Endothelial cell (in vitro differentiated cells): ENCODE measurements at regions not wholly inside any gene's neighbourhood (a gene's known extent, or its start where the extent isn't known, plus 50 kb on each side); places are given as distances from the start of the nearest gene placed in this dataset.

Experiments
- DNase-seq: peaks from one replicate; pipeline ENCODE4 v3.0.0; 2021; ENCODE audit warnings: low spot score
- H3K27ac Mint-ChIP-seq: one replicate; pipeline ENCODE4 v1.8.0; 2021; ENCODE audit warnings: mixed read lengths, inconsistent platforms; ENCODE audit not compliant: unreplicated experiment
- H3K27me3 Mint-ChIP-seq: one replicate; pipeline ENCODE4 v1.8.0; 2021; ENCODE audit warnings: mild to moderate bottlenecking, moderate library complexity, mixed read lengths, inconsistent platforms; ENCODE audit not compliant: unreplicated experiment
- H3K36me3 Mint-ChIP-seq: one replicate; pipeline ENCODE4 v1.8.0; 2021; ENCODE audit warnings: mild to moderate bottlenecking, low read depth, mixed read lengths, inconsistent platforms; ENCODE audit not compliant: unreplicated experiment
- H3K4me1 Mint-ChIP-seq: one replicate; pipeline ENCODE4 v1.8.0; 2021; ENCODE audit warnings: mild to moderate bottlenecking, mixed read lengths, inconsistent platforms; ENCODE audit not compliant: unreplicated experiment
- H3K4me3 Mint-ChIP-seq: one replicate; pipeline ENCODE4 v1.8.0; 2021; ENCODE audit warnings: mild to moderate bottlenecking, mixed read lengths, inconsistent platforms; ENCODE audit not compliant: unreplicated experiment
- H3K9me3 Mint-ChIP-seq: one replicate; pipeline ENCODE4 v1.8.0; 2021; ENCODE audit warnings: mixed read lengths, inconsistent platforms; ENCODE audit not compliant: unreplicated experiment
- TF ChIP-seq, protein P1 (sequence below): fragments of 200-600 bp; sonication (generic); IDR thresholded peaks from one replicate; pipeline ENCODE4 v1.5.0; 2021; ENCODE audit warnings: antibody characterized with exemption; ENCODE audit not compliant: unreplicated experiment

GRCh38 chr12:46472893-46473633 lies 100.5 kb upstream of the SLC38A2 start:
- Mint-ChIP-seq H3K4me3 (no peak overlapping the region), H3K9me3 (no peaks in the 10 kb centered on the region), H3K4me1 (peaks cover 5% of the 10 kb centered on the region), H3K27me3 (no peaks in the 10 kb centered on the region), H3K27ac (no peak overlapping the region), H3K36me3 (no peaks in the 10 kb centered on the region)
- no peak for DNase-seq
- TF ChIP-seq, protein P1, sequence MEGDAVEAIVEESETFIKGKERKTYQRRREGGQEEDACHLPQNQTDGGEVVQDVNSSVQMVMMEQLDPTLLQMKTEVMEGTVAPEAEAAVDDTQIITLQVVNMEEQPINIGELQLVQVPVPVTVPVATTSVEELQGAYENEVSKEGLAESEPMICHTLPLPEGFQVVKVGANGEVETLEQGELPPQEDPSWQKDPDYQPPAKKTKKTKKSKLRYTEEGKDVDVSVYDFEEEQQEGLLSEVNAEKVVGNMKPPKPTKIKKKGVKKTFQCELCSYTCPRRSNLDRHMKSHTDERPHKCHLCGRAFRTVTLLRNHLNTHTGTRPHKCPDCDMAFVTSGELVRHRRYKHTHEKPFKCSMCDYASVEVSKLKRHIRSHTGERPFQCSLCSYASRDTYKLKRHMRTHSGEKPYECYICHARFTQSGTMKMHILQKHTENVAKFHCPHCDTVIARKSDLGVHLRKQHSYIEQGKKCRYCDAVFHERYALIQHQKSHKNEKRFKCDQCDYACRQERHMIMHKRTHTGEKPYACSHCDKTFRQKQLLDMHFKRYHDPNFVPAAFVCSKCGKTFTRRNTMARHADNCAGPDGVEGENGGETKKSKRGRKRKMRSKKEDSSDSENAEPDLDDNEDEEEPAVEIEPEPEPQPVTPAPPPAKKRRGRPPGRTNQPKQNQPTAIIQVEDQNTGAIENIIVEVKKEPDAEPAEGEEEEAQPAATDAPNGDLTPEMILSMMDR = no peak

GRCh38 chr12:46472144-46472705 lies 99.7 kb upstream of the SLC38A2 start:
- no peak for DNase-seq
- TF ChIP-seq, protein P1 = no peak

GRCh38 chr12:46471404-46471803 lies 98.8 kb upstream of the SLC38A2 start:
- DNase-seq = no peak
- Mint-ChIP-seq H3K27ac (no peak overlapping the region), H3K36me3 (peaks cover 2% of the 10 kb centered on the region), H3K4me3 (no peak overlapping the region), H3K4me1 (peaks cover 9% of the 10 kb centered on the region), H3K9me3 (no peaks in the 10 kb centered on the region), H3K27me3 (no peaks in the 10 kb centered on the region)
- TF ChIP-seq, protein P1 = no peak

More at GRCh38 chr12:46472144-46472705, 99.7 kb upstream of the SLC38A2 start:
- Mint-ChIP-seq H3K4me3 (no peak overlapping the region), H3K9me3 (no peaks in the 10 kb centered on the region), H3K27me3 (no peaks in the 10 kb centered on the region), H3K36me3 (no peaks in the 10 kb centered on the region), H3K4me1 (peaks cover 5% of the 10 kb centered on the region), H3K27ac (no peak overlapping the region)

- no peak overlapping the region for H3K4me3 Mint-ChIP-seq
- no peak overlapping the region for H3K27ac Mint-ChIP-seq
- peaks cover 11% of the 10 kb centered on the region for H3K4me1 Mint-ChIP-seq
- peaks cover 3% of the 10 kb centered on the region for H3K36me3 Mint-ChIP-seq
- TF ChIP-seq, protein P1 = no peak
- no peak for DNase-seq
- H3K27me3 Mint-ChIP-seq = no peaks in the 10 kb centered on the region
- no peaks in the 10 kb centered on the region for H3K9me3 Mint-ChIP-seq
Observed at GRCh38 chr12:46470975-46471374, 98.4 kb upstream of the SLC38A2 start.

- H3K36me3 Mint-ChIP-seq = peaks cover 3% of the 10 kb centered on the region
- TF ChIP-seq, protein P1 = no peak
- peaks cover 11% of the 10 kb centered on the region for H3K4me1 Mint-ChIP-seq
- DNase-seq = no peak
- H3K4me3 Mint-ChIP-seq = no peak overlapping the region
- H3K27me3 Mint-ChIP-seq = no peaks in the 10 kb centered on the region
- no peak overlapping the region for H3K27ac Mint-ChIP-seq
- H3K9me3 Mint-ChIP-seq = no peaks in the 10 kb centered on the region
Observed at GRCh38 chr12:46470036-46470627, 97.6 kb upstream of the SLC38A2 start.
